ENCODE measurements at regions not wholly inside any gene's neighbourhood (a gene's known extent, or its start where the extent isn't known, plus 50 kb on each side); places are given as distances from the start of the nearest gene placed in this dataset.

GRCh38 chr2:42913280-42913878 is 121.0 kb upstream of the HAAO start:
- DNase-seq = no peak

DNA sequence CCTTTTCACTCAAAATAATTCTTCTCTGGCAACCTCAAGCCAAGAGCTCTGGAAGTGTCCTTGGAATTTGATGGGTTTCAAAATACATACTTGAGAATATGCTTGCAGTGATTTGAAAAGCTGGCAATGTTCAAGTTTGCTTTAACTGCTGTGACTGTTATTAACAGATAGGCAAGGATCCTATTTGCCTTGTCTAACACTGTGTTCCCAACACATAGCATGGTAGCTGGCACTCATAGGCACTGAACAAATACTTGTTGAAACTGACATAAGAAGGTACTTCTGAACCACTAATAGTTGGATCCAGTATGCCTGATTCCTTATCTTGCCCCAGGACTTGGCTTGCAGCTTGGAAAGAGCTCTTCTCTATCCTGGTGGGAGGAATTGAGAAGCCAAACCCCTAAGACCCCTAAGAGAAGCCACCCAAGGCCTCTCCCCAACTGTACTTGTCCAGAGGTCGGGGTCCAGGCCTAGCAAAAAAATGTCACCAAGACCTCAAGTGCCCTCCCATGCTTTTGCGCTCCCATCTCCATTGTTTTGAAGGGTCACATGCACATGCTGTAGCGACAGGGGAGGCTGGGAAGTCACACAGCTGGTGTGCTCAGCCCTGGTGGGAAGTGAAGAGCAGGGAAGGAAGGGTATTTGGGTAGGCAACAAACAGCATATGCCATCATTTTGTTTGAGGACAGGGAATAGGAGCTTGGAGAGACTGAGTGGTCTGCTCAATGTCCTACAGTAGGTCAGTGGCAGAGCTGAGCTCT is 118.4 kb upstream of the HAAO start:
- no peak for DNase-seq

DNA sequence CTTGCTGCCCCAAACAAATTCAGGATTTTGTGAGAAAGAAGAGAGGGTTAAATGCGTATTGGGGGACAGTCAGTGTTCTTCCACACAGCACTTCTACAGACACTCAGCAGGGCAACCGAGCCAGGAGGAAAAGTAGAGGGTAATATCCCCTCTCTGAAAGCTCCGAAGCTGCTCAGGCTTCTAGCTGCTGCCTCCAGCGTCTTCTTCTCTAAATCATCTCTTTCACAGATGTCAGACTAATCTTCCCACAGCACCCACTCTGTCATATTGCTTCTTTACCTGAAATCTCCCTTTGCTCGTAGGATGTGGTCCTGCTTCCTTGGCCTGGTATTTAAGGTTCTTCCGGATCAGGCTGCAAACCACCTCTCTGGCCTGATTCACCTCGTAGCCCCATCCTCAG is 117.6 kb upstream of the HAAO start:
- no peak for DNase-seq

DNA sequence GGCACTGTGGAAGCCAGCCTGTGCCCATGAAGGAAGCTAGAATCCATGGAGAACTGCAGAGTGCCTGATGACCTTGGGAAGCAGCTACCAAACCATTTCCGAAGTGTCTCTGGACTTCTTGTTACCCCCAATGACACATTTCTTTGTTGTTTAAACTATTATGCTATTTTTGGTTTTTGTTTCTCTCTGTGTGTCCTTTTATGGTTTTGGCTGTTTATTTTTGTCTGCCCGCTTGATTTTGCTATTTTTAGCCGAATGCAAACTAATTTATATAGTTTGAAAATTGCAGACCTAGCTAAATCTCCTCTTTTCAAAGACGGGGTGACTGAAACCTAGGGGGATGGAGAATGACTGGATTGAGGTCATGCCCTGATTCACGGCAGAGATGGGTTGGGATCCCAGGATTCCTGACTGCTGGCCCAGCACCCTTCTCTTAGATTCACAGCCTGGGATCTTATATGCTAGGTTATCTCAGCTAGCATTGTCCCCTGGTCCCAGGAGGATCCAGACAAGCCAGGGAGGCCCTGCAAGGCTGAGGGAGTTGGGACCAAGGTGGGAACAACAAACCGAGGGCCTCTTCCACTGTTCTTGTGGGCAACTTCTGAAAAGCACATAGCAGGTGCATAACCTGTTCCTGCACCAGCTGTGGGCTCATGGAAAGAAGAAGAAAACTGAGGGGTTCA is 116.3 kb upstream of the HAAO start:
- no peak for DNase-seq

- DNase-seq = no peak
Observed at GRCh38 chr2:42907835-42908234, 115.5 kb upstream of the HAAO start.

DNA sequence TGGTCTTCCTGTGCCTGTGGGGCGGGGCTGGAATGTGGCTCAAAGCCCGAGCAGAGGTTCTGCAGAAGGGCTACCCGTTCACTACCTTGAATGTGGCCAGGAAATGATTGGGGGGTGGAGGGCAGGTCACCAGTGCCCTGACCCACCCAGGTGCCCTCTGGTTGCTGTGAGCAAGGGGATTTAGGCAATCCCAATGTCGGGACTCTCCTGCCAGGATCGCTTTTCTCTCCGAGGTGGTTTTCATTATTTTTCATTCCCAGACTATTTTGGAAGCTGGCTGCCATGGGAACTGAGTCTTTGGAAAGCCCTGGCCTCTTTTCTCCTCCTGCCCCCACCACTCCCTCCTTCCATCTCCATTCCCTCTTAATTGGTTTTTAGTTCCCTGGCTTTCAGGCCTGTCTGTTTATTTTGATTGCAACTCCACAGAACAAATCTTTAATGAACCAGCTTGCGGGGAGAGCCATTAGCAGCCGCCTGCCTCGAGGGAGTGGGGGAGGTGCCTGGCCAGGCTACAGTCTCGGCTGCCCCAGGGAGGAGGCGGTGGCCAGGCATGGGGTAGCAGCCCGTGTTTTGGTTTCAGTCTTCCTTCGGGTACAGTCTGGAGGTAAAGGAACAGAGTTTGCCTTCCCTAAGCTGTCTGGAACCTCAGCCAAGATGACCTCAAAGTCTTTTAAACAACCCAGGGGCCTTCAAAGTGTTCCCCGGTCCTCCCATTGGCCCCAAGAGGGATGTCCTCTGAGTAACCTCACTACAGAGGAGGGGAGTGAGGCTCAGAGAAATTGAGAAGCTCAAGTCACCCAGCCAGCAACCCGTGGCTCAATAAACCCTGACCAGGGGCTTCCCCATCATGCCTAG is 114.4 kb upstream of the HAAO start:
- no peak for DNase-seq

DNA sequence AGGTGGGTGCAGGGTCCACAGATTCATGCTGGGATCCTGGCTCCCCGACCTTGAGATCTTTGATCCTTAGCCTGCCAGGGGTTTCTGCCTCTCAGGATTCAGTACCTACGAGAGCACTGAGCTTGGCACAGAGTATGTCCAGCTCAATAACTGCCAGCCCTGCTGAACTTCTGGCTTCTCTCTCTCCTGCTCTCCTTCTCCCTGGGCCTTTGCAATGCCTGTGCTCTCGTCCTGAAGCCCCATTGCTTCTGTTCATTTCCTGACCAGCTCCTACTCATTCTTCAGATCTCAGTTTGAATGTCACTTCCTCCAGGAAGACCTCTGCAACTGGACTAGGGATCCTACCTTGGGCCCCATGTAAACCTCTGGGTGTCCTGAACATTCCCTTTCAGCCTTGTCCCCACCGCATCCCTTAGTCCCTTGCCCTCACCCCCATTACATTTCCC is 113.8 kb upstream of the HAAO start:
- no peak for DNase-seq

DNA sequence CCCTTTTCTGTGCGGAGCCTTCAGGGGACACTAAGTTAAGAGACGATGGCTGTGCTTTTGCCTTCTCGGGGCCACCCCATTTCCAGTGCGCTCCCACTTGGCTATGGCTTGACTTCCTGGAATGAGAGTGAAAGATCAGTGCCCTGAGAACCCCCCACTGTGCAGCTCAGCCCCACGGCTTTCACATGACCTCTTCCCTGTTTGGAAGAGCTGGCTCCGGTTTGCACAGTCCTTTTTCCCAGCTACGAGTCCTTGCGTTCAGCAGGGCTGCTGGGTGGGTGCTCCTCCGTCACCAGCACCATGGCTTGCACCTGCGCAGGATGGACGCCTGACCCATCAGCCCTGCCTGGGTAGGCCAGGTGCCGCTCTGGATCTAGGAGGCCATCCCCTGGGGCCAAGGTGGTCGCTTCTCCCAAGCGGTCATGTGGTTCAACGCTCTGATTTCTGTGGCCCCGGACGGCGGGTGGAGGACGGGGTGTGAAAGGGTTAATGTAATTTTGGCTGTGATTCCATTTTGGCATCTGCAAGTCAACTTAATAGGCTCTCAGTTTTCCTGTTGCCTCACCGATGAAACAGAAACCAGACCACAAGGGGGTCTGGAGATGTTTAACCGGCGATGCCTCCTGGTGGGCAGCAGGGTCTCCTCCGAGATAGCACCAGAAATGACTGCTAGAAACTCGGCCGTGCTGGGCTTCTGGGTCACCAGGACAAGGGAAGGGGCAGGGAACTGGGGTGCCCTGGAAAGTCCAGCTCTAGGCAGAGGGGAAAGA is 113.1 kb upstream of the HAAO start:
- no peak for DNase-seq

GRCh38 chr2:42904576-42904876 is 112.1 kb upstream of the HAAO start:
- DNase-seq = no peak

GRCh38 chr2:42903821-42904575 is 111.6 kb upstream of the HAAO start:
- DNase-seq = no peak

DNA sequence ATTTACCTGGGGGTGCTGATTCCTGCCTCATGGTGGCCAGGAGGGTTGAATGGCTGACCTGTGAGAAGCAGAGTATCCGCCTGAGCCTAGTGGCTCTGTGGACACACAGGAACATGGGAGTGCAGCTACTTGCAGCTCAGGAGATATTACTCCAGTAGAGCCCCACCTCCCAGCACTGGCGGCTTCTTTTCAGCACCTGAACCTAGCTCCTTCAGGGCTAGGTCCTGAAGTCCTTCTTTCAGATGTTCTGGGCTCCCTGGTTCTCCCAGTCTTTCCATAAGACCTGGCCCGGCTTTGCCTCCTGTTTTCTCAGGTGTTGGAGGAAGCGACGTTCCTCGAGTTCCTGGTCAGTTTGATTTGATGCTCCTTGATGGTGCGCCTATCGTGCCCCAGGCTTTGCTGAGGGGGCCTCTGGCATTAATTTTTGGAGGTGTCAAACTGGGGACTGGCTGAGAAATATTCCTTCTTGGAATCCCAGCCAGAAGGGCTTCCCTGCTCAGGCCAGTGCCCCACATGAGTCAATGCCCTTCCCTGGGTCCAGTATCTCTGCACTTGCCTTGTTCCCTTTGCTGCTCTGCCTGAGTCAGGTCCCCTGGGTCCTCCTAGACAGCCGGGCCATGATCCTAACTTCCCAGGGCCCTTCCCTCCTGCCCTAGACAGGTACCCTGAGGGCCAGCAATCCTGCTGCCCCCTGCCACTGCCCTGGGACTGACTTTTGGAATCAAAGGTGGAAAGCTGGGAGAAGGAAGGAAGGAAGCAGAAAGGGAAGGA is 110.7 kb upstream of the HAAO start:
- DNase-seq = no peak

DNA sequence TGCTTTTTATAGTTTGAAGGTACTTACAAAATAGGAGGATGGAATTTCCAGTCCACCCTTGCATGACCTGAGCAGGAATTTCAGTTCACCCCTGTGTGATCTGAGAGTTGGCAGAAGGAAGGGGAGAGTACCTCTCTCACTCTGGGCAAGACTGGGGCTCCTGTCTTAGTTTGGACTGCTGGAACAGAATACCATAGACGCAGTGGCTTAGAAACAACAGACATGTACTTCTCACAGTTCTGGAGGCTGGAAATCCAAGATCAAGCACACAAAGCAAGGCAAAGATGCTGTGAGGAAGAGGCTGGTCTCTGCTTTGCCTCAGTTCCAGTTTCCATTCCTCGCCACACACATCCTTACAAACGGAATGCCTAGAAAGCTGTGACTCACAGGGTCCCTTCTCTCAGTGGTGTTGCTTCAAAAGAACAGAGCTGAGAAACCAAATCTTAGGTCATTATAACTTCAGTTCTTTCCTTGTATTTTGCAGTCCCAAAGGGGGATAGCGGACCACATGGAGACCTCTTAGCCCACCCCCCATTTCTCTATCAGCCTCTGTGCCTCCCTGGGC is 108.8 kb upstream of the HAAO start:
- DNase-seq = no peak

DNA sequence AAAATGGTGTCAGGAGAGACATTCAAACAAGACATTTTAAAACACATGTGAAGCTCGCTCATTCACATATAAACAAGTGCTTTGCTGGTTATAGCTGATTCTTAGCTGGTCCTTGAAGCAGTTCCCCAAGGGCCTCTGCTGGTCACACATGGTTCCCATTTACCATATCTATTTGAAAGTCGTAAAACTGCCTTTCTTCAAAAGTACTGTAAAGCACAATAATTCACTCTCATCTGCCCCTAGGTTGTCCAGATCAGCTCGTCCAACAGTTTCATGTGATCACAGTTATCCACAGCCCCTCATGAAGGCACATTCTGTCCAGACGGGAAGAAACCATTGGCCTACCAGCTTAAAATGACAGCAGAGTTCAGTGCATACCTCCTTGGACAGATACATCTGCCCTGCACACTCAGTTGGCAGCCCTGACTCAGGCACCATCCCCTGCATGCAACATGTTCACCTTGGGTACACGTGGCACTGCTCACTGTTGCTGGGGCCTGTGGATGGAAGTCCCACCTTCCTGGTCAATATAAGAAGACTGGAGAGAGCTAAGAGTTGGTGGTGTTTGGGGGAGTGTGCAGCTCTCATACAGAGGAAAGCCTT is 108.0 kb upstream of the HAAO start:
- no peak for DNase-seq

DNA sequence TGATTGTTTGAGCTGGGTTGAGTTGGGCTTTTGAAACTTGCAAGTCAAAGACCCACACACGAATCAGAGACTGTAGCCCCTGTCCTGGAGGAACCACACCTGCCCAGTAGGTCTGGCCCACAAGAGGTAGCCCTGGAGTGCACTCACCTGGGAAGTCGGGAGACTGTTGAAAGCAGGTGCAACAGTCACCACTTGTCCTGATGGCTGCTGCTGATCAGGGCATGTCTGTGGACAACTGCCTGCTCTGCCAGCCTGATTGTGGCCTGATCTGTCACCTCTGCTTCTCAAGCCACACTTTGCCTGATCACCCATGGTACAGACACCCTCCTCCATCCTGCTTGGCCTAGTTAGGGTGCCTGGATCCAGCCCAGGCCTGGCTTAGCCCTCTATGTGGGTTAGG is 105.0 kb upstream of the HAAO start:
- DNase-seq = no peak

DNA sequence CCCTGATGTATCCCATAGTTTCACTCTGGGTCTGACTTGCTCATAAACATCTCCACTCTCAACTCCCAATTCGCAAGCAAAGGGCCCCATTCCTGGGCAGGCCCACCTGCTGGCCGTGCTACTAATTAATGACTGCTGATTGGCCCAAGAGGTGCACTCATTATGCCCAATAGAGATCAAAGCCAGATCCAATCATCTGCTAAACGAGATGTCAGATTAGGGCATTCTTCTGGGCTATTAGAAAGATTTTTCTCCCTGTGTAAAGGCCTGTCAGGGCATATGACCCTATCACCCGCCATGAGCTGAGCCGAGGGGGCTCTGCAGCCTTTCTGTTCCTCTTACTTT is 103.4 kb upstream of the HAAO start:
- DNase-seq = no peak

GRCh38 chr2:42895134-42895790 is 102.9 kb upstream of the HAAO start:
- peak; percentile 49 for DNase-seq

GRCh38 chr2:42893047-42893758 is 100.8 kb upstream of the HAAO start:
- DNase-seq = no peak

DNA sequence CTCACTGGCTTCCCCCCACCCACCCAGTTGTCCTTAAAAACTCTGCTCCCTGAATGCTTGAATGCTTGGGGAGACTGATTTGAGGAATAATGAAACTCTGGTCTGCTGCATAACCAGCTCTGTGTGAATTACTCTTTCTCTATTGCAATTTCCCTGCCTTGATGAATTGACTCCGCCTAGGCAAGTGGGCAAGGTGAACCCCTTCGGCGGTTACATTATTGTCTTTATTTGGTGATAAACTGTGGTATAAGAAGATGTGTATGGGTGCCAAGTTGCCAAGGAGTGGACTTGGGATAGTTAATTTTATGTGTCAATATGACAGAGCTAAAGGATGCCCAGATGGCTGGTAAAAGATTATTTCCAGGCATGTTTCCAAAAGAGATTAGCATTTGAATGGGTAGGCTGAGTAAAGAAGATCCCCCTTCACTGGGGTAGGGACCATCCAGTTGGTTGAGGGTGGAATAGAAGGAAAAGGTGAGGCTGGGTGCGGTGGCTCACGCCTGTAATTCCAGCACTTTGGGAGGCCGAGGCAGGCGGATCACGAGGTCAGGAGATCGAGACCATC is 98.5 kb upstream of the HAAO start:
- no peak for DNase-seq
